GM12878 (cell line): ENCODE measurements at regions not wholly inside any gene's neighbourhood (a gene's known extent, or its start where the extent isn't known, plus 50 kb on each side); places are given as distances from the start of the nearest gene placed in this dataset.

Experiments
- ATAC-seq: fragments of 200-7000 bp; cut with Tn5 transposase; 3 replicates; pipeline ENCODE4 v1.9.1; 2020; ENCODE audit warnings: mild to moderate bottlenecking, moderate library complexity
- BruUV-seq: library from RNA; stranded (reverse); fragments of 400-500 nt; replicated peaks from 2 replicates; lab custom pipeline; 2021; lab: Mats Ljungman, UMichigan
- CTCF ChIA-PET: fragments of 300-600 bp; sonication (Branson Sonifier 250); formaldehyde crosslinking; extraction: SDS; loops from one replicate; lab custom pipeline; 2021; ENCODE audit warnings: inconsistent platforms; lab: Yijun Ruan, JAX
- POLR2A ChIA-PET: fragments of 350-600 bp; formaldehyde crosslinking; extraction: SDS; loops from one replicate; lab custom pipeline; 2021; ENCODE audit warnings: inconsistent platforms; lab: Charles Lee
- RAD21 ChIA-PET: fragments of 300-600 bp; sonication (Branson Sonifier 250); formaldehyde crosslinking; loops from one replicate; lab custom pipeline; 2023; ENCODE audit warnings: antibody characterized with exemption; ENCODE audit not compliant: unreplicated experiment; lab: Charles Lee
- SMC1A ChIA-PET: fragments of 300-600 bp; sonication (Branson Sonifier 250); formaldehyde crosslinking; loops from one replicate; lab custom pipeline; 2023; ENCODE audit not compliant: unreplicated experiment, uncharacterized antibody; lab: Charles Lee
- DNase-seq: peaks from one replicate; pipeline ENCODE4 v3.0.0-alpha.2; 2011; ENCODE audit warnings: low read depth, low spot score
- FAIRE-seq: peaks from 3 replicates; lab custom pipeline; 2011; peaks lifted over from hg19 to GRCh38; lab: Jason Lieb, UNC
- H2AFZ ChIP-seq: 2 replicates; pipeline ENCODE4 v1.6.0; 2011; ENCODE audit warnings: low read depth, low read length, control low read depth; ENCODE audit not compliant: control insufficient read depth
- H3K27ac ChIP-seq: 2 replicates; pipeline ENCODE4 v1.5.1; 2011; ENCODE audit warnings: control low read depth; ENCODE audit not compliant: control insufficient read depth, insufficient read depth
- H3K27me3 ChIP-seq, 2 experiments: replicated peaks in 1 of 2; 2 replicates each; pipeline versions ENCODE4 v1.6.0 to v1.6.1; 2011; ENCODE audit warnings: low read length in 1 of 2; ENCODE audit not compliant: control insufficient read depth in 2 of 2, insufficient read depth in 2 of 2
- H3K36me3 ChIP-seq, 2 experiments: 2 replicates each; pipeline ENCODE4 v1.5.1; 2011; ENCODE audit warnings: low read length in 1 of 2; ENCODE audit not compliant: control insufficient read depth in 2 of 2, insufficient read depth in 2 of 2
- H3K4me1 ChIP-seq: 2 replicates; pipeline ENCODE4 v1.6.1; 2011; ENCODE audit warnings: mild to moderate bottlenecking, low read length, moderate library complexity, mixed read lengths; ENCODE audit not compliant: control insufficient read depth, insufficient read depth
- H3K4me2 ChIP-seq: 2 replicates; pipeline ENCODE4 v1.6.0; 2011; ENCODE audit warnings: control low read depth; ENCODE audit not compliant: control insufficient read depth, insufficient read depth
- H3K4me3 ChIP-seq: fragments of 200-600 bp; sonication (generic); 2 replicates; pipeline ENCODE4 v1.5.1; 2016
- H3K79me2 ChIP-seq: 2 replicates; pipeline ENCODE4 v1.6.0; 2011; ENCODE audit warnings: low read length; ENCODE audit not compliant: control insufficient read depth, insufficient read depth
- H3K9ac ChIP-seq: 2 replicates; pipeline ENCODE4 v1.8.0; 2011; ENCODE audit warnings: low read length, control low read depth, mixed read lengths; ENCODE audit not compliant: control insufficient read depth, insufficient read depth
- H3K9me3 ChIP-seq: replicated peaks from 3 replicates; pipeline ENCODE4 v1.5.1; 2011; ENCODE audit warnings: mild to moderate bottlenecking, low read length; ENCODE audit not compliant: control insufficient read depth, insufficient read depth
- H4K20me1 ChIP-seq: 2 replicates; pipeline ENCODE4 v1.6.0; 2011; ENCODE audit not compliant: control insufficient read depth, insufficient read depth
- CREM ChIP-seq: IDR thresholded peaks from 2 replicates; pipeline ENCODE4 v1.6.1; 2014; ENCODE audit warnings: antibody characterized with exemption, low read depth
- DPF2 ChIP-seq: fragments of 450-650 bp; IDR thresholded peaks from 2 replicates; pipeline ENCODE4 v1.6.1; 2017; ENCODE audit warnings: mild to moderate bottlenecking
- FOXM1 ChIP-seq: IDR thresholded peaks from 2 replicates; pipeline ENCODE4 v1.6.1; 2012; ENCODE audit warnings: low read depth, mild to moderate bottlenecking, inconsistent platforms, low read length, moderate library complexity
- NFYB ChIP-seq: IDR thresholded peaks from 2 replicates; pipeline ENCODE4 v1.6.1; 2011; ENCODE audit warnings: low read depth, mild to moderate bottlenecking, low read length, improper control_type of control experiment, moderate library complexity; ENCODE audit not compliant: insufficient read depth
- NR2C2 ChIP-seq: IDR thresholded peaks from 2 replicates; pipeline ENCODE4 v1.6.1; 2011; ENCODE audit warnings: borderline replicate concordance, low read depth; ENCODE audit not compliant: control insufficient read depth, insufficient read length
- SPI1 ChIP-seq: IDR thresholded peaks from 2 replicates; pipeline ENCODE4 v1.6.1; 2011; ENCODE audit warnings: low read depth, mild to moderate bottlenecking, low read length, moderate library complexity, borderline replicate concordance; ENCODE audit not compliant: insufficient read depth
- SREBF1 ChIP-seq: IDR thresholded peaks from 2 replicates; pipeline ENCODE4 v1.6.1; 2012; ENCODE audit warnings: mild to moderate bottlenecking, low read length
- USF1 ChIP-seq: IDR thresholded peaks from 2 replicates; pipeline ENCODE4 v1.6.1; 2011; ENCODE audit warnings: borderline replicate concordance, low read depth, mild to moderate bottlenecking, moderate library complexity, mixed read lengths, low read length; ENCODE audit not compliant: insufficient read depth; ENCODE audit errors: extremely low read length
- ZNF217 ChIP-seq: fragments of 450-650 bp; IDR thresholded peaks from 2 replicates; pipeline ENCODE4 v1.6.1; 2017; ENCODE audit warnings: antibody characterized with exemption, mild to moderate bottlenecking
- WGBS: methylation state at CpG from one replicate; pipeline ENCODE4 v1.1.6; 2016; ENCODE audit warnings: low lambda C conversion rate; ENCODE audit not compliant: insufficient replicate concordance, insufficient coverage; ENCODE audit errors: missing lambda C conversion rate; 5-methylcytosine and 5-hydroxymethylcytosine counted together
- in situ Hi-C: fragments of 300-500 bp; cut with MboI; formaldehyde crosslinking; loops from 9 replicates; pipeline ENCODE4 v1.14.3; 2018; ENCODE audit warnings: mixed read lengths
- intact Hi-C: fragments of 100-400 bp; cut with micrococcal nuclease; formaldehyde crosslinking; loops from one replicate; pipeline ENCODE4 v1.14.2; 2022; ENCODE audit not compliant: unreplicated experiment

- TF ChIP-seq USF1 (no peak), NFYB (no peak)
Measured at GRCh38 chr20:20783450-20783849, 71.0 kb upstream of the RALGAPA2 start (continued).

DNA sequence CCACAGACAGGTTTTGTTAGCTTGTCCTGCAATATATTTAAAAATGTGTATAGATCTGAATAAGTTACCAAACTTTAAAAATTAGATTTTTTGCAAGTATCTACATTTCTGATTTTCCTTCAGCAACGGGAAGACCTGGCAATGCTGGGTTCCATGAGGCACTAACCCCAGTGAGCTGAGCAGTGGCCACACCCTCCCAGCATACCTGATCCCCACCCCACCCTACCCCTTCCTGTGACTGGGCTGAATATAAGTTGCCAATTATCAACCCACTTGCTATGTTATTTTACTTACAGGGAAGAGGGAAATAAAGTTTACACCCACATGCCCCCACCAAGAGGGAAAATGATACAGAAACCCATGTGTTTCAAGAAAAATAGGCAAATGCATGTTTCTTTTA, 70.3 kb upstream of the RALGAPA2 start:
- WGBS = 0% methylated on average over 1 of the region's 1 CpG
- peaks cover 3% of the 10 kb centered on the region; the same call in 1 of the 3 replicates for H3K9me3 ChIP-seq
- TF ChIP-seq CREM = no peak
- TF ChIP-seq NR2C2 = no peak
- no peak for TF ChIP-seq SREBF1
- no peak for TF ChIP-seq SPI1
- TF ChIP-seq DPF2 = no peak
- no peak for TF ChIP-seq ZNF217
- no peak for TF ChIP-seq FOXM1
- TF ChIP-seq, all 136 proteins: peak for 0
- no peak overlapping the region for H3K27ac ChIP-seq
- in situ Hi-C loops = no loop called here
- no peaks in the 10 kb centered on the region for H3K36me3 ChIP-seq
- H3K9ac ChIP-seq = no peak overlapping the region
- H3K4me3 ChIP-seq = no peak overlapping the region
- intact Hi-C loops = no loop called here
- no TSS peak for BruUV-seq
- POLR2A ChIA-PET = no interaction called here
- CTCF ChIA-PET = no interaction called here
- no peaks in the 10 kb centered on the region; the same call in 1 of the 2 replicates for H3K4me1 ChIP-seq
- H4K20me1 ChIP-seq = no peaks in the 10 kb centered on the region
- H3K4me2 ChIP-seq = no peak overlapping the region
- H3K79me2 ChIP-seq = no peaks in the 10 kb centered on the region
- no peak overlapping the region for H2AFZ ChIP-seq
- RAD21 ChIA-PET = no interaction called here
- SMC1A ChIA-PET = interaction anchor here (2.2 kb wide), 1 partner anchor 16 kb away, joined by 7 read pairs; no protein-coding TSS in a partner anchor
- ATAC-seq (no peak), FAIRE-seq (no peak), DNase-seq (no peak)
- H3K27me3 ChIP-seq = peaks cover 0 to 2% of the 10 kb centered on the region in 2 experiments; a peak in 1 of 4 replicates
